KMS-11 (cell line): ENCODE measurements at regions not wholly inside any gene's neighbourhood (a gene's known extent, or its start where the extent isn't known, plus 50 kb on each side); places are given as distances from the start of the nearest gene placed in this dataset.
"Not testable (repeated sequence)": the region's sequence is repeated elsewhere in the genome, so short reads cannot be mapped to it uniquely, and the experiment has no call there.

Source experiments
- H2AFZ ChIP-seq: fragments of 200-600 bp; sonication (generic); 2 replicates; pipeline ENCODE4 v1.6.1; 2016; ENCODE audit warnings: antibody characterized with exemption, mixed run types, low read depth
- H3K27ac ChIP-seq: fragments of 200-600 bp; sonication (generic); 2 replicates; pipeline ENCODE4 v1.6.1; 2016; ENCODE audit warnings: mild to moderate bottlenecking, mixed run types
- H3K27me3 ChIP-seq: fragments of 200-600 bp; sonication (generic); 2 replicates; pipeline ENCODE4 v1.6.1; 2017; ENCODE audit warnings: mild to moderate bottlenecking, low read depth, mixed run types, moderate library complexity; ENCODE audit not compliant: insufficient read depth
- H3K36me3 ChIP-seq: fragments of 200-600 bp; sonication (generic); 2 replicates; pipeline ENCODE4 v1.6.1; 2017; ENCODE audit warnings: mild to moderate bottlenecking, mixed run types; ENCODE audit not compliant: insufficient read depth
- H3K4me1 ChIP-seq: fragments of 200-600 bp; sonication (generic); 2 replicates; pipeline ENCODE4 v1.6.1; 2016; ENCODE audit warnings: mild to moderate bottlenecking, low read depth, mixed run types; ENCODE audit not compliant: poor library complexity, severe bottlenecking
- H3K4me2 ChIP-seq: fragments of 200-600 bp; sonication (generic); 2 replicates; pipeline ENCODE4 v1.7.0; 2016; ENCODE audit warnings: mild to moderate bottlenecking, mixed run types
- H3K4me3 ChIP-seq: fragments of 200-600 bp; sonication (generic); IDR thresholded peaks from 2 replicates; pipeline ENCODE4 v1.6.1; 2017; ENCODE audit warnings: low read depth, low read length, mixed read lengths; ENCODE audit not compliant: insufficient read depth
- H3K79me2 ChIP-seq: fragments of 200-600 bp; sonication (generic); 2 replicates; pipeline ENCODE4 v1.6.1; 2016; ENCODE audit warnings: low read depth, mixed run types; ENCODE audit not compliant: insufficient read depth
- H3K9ac ChIP-seq: fragments of 200-600 bp; sonication (generic); 2 replicates; pipeline ENCODE4 v1.6.1; 2016; ENCODE audit warnings: mild to moderate bottlenecking, mixed run types
- H4K20me1 ChIP-seq: fragments of 200-600 bp; sonication (generic); 2 replicates; pipeline ENCODE4 v1.6.1; 2016; ENCODE audit warnings: mild to moderate bottlenecking, mixed run types; ENCODE audit not compliant: insufficient read depth
- TF ChIP-seq, protein P1 (sequence below): fragments of 200-600 bp; sonication (generic); conservative IDR thresholded peaks from 2 replicates; pipeline ENCODE4 v1.6.1; 2017; ENCODE audit warnings: low read depth, mild to moderate bottlenecking, antibody characterized with exemption, low read length, moderate library complexity, mixed read lengths

DNA sequence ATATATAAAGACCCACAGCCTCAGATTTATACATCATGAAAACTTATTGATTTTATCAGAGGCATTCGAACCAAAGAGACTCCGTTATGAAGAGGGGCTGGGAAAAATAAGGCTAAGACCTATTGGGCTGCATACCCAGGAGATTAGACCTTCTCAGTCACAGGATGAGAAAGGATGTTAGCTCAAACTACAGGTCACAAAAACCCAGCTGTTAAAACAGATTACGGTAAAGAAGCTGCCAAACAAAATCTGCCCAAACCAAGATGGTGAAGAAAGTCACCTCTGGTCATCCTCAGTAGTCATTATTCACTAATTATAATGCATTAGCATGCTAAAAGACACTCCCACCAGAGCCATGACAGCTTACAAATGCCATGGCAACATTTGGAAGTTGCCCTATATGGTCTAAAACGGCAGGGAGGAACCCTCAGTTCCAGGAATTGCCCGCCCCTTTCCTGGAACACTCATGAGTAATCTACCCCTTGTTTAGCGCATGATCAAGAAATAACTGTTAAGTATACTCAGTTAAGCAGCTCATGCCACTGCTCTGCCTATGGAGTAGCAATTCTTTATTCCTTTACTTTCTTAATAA, 362.5 kb upstream of the PCDH15 start:
- Histone ChIP-seq H3K9ac (no peak overlapping the region), H2AFZ (no peak overlapping the region), H3K4me1 (no peaks in the 10 kb centered on the region), H3K27me3 (no peaks in the 10 kb centered on the region), H3K27ac (no peak overlapping the region), H3K4me2 (no peak overlapping the region), H3K79me2 (no peaks in the 10 kb centered on the region), H3K36me3 (no peaks in the 10 kb centered on the region), H3K4me3 (no peak overlapping the region), H4K20me1 (no peaks in the 10 kb centered on the region)
- TF ChIP-seq, protein P1, sequence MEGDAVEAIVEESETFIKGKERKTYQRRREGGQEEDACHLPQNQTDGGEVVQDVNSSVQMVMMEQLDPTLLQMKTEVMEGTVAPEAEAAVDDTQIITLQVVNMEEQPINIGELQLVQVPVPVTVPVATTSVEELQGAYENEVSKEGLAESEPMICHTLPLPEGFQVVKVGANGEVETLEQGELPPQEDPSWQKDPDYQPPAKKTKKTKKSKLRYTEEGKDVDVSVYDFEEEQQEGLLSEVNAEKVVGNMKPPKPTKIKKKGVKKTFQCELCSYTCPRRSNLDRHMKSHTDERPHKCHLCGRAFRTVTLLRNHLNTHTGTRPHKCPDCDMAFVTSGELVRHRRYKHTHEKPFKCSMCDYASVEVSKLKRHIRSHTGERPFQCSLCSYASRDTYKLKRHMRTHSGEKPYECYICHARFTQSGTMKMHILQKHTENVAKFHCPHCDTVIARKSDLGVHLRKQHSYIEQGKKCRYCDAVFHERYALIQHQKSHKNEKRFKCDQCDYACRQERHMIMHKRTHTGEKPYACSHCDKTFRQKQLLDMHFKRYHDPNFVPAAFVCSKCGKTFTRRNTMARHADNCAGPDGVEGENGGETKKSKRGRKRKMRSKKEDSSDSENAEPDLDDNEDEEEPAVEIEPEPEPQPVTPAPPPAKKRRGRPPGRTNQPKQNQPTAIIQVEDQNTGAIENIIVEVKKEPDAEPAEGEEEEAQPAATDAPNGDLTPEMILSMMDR, result no peak

DNA sequence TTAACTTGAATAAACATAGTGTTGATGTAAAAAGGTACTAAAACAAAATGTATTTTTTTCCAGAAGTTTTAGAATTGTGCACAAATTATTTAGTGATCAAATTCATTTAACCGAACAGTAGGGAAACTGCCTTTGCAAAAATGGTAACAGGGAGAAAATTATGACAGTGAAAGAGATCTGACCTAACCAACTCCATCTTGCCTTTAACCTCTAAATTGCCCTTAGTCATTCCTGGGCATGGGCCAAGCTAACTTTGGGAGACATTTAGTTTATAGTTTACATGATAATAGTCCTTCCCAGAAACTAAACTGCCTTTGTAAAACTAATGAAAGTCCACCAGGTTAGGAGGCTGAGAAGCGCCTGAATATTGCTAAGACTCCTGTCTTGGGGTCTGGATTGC, 361.3 kb upstream of the PCDH15 start:
- not testable (repeated sequence) for H3K4me1 ChIP-seq, H3K4me2 ChIP-seq, H3K27ac ChIP-seq, H3K4me3 ChIP-seq, H4K20me1 ChIP-seq, H3K9ac ChIP-seq, H3K79me2 ChIP-seq, H3K27me3 ChIP-seq, H3K36me3 ChIP-seq, H2AFZ ChIP-seq

DNA sequence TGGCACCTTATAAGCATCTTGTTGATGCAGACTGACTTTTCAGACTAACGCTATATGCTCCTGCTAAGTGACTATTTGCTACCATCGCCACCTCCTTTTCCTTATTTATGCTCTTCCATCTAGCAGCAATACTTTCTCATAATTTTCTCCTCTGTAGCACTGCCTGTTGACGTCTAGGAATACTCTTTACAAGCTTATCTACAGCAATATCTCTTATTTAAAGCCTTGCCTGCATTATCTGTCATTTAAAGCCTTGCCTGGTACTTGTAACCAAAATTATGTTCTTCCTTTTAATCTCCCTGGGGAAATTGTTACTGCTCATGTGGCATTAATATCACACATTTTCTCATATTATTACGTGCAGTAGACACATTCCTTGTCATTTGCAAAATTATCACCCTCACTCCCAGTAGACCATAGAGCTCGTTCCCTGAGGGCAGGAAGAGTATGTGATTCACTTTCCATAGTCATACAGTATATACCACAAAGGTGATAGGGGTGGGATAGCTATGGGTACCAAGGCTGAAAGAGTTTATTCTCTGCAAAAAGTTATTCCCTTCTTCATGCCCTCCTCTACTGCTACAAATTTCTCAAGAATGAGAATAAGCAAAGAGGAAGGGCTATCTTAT, 359.7 kb upstream of the PCDH15 start:
- TF ChIP-seq, protein P1, result no peak
- H3K27ac ChIP-seq, result no peak overlapping the region
- no peak overlapping the region for H3K4me2 ChIP-seq
- H3K9ac ChIP-seq, result no peak overlapping the region
- no peaks in the 10 kb centered on the region for H3K36me3 ChIP-seq
- no peak overlapping the region for H3K4me3 ChIP-seq
- H3K27me3 ChIP-seq, result no peaks in the 10 kb centered on the region
- H2AFZ ChIP-seq, result no peak overlapping the region
- no peaks in the 10 kb centered on the region for H3K79me2 ChIP-seq
- no peaks in the 10 kb centered on the region for H3K4me1 ChIP-seq
- no peaks in the 10 kb centered on the region for H4K20me1 ChIP-seq

DNA sequence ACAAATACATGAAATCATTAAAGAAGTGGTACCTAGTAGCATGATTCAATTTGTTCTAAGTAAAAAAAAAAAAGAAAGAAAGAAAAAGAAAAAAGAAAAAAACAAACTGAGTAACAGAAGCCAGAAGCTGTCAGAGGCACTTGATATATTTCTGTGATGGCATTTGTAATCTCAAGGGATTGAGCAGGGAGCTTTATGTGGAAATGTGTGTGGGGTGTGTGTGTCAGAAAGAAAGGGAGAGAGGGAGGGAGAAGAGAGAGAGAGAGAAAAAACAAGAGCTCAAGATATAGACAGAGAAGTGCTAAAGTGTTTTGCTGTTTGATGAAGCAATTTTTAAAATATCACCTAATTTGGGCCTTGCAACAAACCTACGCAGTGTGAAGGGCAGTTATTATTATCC, 357.6 kb upstream of the PCDH15 start:
- no peak overlapping the region for H2AFZ ChIP-seq
- no peaks in the 10 kb centered on the region for H3K4me1 ChIP-seq
- no peaks in the 10 kb centered on the region for H3K27me3 ChIP-seq
- H3K4me2 ChIP-seq, result no peak overlapping the region
- TF ChIP-seq, protein P1, result no peak
- no peak overlapping the region for H3K27ac ChIP-seq
- no peaks in the 10 kb centered on the region for H3K79me2 ChIP-seq
- no peaks in the 10 kb centered on the region for H3K36me3 ChIP-seq
- no peak overlapping the region for H3K9ac ChIP-seq
- no peaks in the 10 kb centered on the region for H4K20me1 ChIP-seq
- no peak overlapping the region for H3K4me3 ChIP-seq

DNA sequence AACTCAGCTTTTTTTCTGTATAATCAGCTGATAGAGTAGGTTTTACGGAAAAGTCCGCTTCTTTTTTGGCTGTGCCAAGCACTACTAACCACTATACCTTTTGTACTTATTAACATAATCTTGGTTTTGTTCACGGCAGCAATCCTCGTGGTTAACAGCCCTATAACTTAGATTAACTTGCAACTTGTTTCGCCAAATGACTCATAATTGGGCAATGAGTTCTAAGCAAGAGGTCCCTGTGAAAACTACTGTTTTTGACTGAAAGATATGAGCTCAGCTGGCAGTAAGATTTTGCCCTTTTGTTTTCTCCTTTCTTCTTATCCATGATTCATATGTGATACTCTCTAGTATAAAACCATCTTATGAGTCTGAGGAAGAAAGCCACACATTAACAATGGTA, 345.0 kb upstream of the PCDH15 start:
- Histone ChIP-seq H3K9ac (peak overlapping the region; percentile 11; the same call in 1 of the 2 replicates), H3K27me3 (no peaks in the 10 kb centered on the region), H3K79me2 (no peaks in the 10 kb centered on the region), H3K4me3 (no peak overlapping the region), H4K20me1 (no peaks in the 10 kb centered on the region), H3K4me1 (peaks cover 8% of the 10 kb centered on the region), H2AFZ (peak overlapping the region; percentile 42), H3K27ac (peak overlapping the region; percentile 40), H3K36me3 (no peaks in the 10 kb centered on the region; the same call in 1 of the 2 replicates), H3K4me2 (peak overlapping the region; percentile 46; the same call in 1 of the 2 replicates)
- TF ChIP-seq, protein P1, result no peak
